ENCODE measurements at regions not wholly inside any gene's neighbourhood (a gene's known extent, or its start where the extent isn't known, plus 50 kb on each side); places are given as distances from the start of the nearest gene placed in this dataset.

DNA sequence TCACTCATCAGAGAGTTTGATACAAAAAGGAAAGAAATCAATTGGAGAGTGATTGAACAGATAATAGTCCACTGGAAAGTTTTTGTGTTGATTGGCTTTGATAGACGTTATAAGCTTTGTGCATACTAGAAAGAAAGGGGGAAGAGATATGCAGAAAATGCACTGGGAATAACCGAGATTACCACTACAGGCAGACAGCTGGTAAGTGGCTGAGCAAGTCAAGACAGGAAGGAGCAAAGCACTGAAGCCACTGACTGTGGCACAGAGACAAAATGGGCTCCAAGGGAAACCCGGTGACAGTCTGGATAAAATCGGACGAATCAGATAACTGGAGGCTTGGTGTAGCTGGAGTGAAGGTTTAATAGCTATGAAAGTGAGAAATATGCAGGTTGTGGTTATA lies 209.0 kb downstream of the SIM1 start:
- H3K27me3 Mint-ChIP-seq, result no peaks in the 10 kb centered on the region
- no peaks in the 10 kb centered on the region for H4K20me1 ChIP-seq (ENCODE audit: control insufficient read depth, insufficient read depth, low read length, poor library complexity, severe bottlenecking)
- no peak overlapping the region for H3K4me3 Mint-ChIP-seq
- no peak overlapping the region for H3K27ac ChIP-seq (ENCODE audit: low read length in 2 of 2)
- H3K36me3 ChIP-seq (replicated peaks in 1 of 2; ENCODE audit: control extremely low read depth in 1 of 2, control insufficient read depth in 1 of 2, extremely low read depth in 1 of 2, insufficient read depth in 2 of 2, low read length in 1 of 2), result no peaks in the 10 kb centered on the region
- H3K4me2 ChIP-seq (replicated peaks; ENCODE audit: low read depth, low read length, poor library complexity, severe bottlenecking), result no peak overlapping the region
- POLR2A ChIA-PET, result no interaction called here
- CTCF ChIA-PET, result no interaction called here
- H3K4me3 ChIP-seq (ENCODE audit: control extremely low read depth in 1 of 5, extremely low read depth in 1 of 5, insufficient read depth in 1 of 5, low read depth in 2 of 5, low read length in 4 of 5), result no peak overlapping the region
- no peak overlapping the region for H3K27ac Mint-ChIP-seq
- DNase-seq (no peak), ATAC-seq (ENCODE audit: low read depth) (no peak)
- 92% methylated on average over 5 of the region's 5 CpGs for WGBS (ENCODE audit: insufficient coverage)
- TF ChIP-seq, protein P1, sequence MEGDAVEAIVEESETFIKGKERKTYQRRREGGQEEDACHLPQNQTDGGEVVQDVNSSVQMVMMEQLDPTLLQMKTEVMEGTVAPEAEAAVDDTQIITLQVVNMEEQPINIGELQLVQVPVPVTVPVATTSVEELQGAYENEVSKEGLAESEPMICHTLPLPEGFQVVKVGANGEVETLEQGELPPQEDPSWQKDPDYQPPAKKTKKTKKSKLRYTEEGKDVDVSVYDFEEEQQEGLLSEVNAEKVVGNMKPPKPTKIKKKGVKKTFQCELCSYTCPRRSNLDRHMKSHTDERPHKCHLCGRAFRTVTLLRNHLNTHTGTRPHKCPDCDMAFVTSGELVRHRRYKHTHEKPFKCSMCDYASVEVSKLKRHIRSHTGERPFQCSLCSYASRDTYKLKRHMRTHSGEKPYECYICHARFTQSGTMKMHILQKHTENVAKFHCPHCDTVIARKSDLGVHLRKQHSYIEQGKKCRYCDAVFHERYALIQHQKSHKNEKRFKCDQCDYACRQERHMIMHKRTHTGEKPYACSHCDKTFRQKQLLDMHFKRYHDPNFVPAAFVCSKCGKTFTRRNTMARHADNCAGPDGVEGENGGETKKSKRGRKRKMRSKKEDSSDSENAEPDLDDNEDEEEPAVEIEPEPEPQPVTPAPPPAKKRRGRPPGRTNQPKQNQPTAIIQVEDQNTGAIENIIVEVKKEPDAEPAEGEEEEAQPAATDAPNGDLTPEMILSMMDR (IDR thresholded peaks at IDR 0.05), result no peak
- TF ChIP-seq EZH2 (IDR thresholded peaks at IDR 0.05; ENCODE audit: borderline replicate concordance, insufficient read depth, low read depth, low read length, poor library complexity, severe bottlenecking), result no peak
- no peaks in the 10 kb centered on the region for H3K79me2 ChIP-seq (ENCODE audit: control insufficient read depth, insufficient read depth, low read length)
- H3K27me3 ChIP-seq (replicated peaks in 1 of 4; ENCODE audit: control extremely low read depth in 1 of 4, control insufficient read depth in 3 of 4, insufficient read depth in 4 of 4, low read length in 3 of 4), result no peaks in the 10 kb centered on the region
- intact Hi-C loops (cut with micrococcal nuclease), result no loop called here
- no peaks in the 10 kb centered on the region for H3K9me3 ChIP-seq (ENCODE audit: control extremely low read depth in 1 of 3, control insufficient read depth in 2 of 3, insufficient read depth in 1 of 3, low read length in 2 of 3)
- no peaks in the 10 kb centered on the region for H3K9me3 Mint-ChIP-seq (ENCODE audit: insufficient read depth)
- peaks cover 2% of the 10 kb centered on the region for H3K4me1 Mint-ChIP-seq
- no peak overlapping the region for H3K9ac ChIP-seq (ENCODE audit: low read length)
- no peaks in the 10 kb centered on the region for H3K4me1 ChIP-seq (ENCODE audit: control insufficient read depth in 2 of 2, insufficient read depth in 2 of 2, low read length in 2 of 2)
- H2AFZ ChIP-seq (ENCODE audit: insufficient read depth, low read depth, low read length, poor library complexity, severe bottlenecking), result no peak overlapping the region

DNA sequence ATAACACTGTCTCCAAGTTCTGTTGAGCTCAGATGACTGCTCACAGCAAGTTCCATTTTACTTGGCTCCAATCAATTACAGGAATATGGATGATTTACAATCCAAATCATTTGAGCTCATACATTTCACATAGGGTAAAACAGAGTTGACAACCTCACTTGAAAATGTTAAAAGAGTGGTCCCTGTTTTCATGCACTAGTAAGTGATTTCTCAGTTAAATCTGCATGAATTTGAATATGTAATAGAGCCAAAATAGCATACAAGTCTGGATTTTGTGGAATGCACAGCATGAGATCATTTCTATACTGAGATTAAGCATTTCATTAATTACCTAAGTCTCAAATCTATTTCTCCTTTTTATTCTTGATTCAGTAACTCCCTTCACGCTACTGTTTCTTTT lies 217.6 kb downstream of the SIM1 start:
- POLR2A ChIA-PET, result no interaction called here
- no peak overlapping the region for H3K4me2 ChIP-seq (replicated peaks; ENCODE audit: low read depth, low read length, poor library complexity, severe bottlenecking)
- no peaks in the 10 kb centered on the region for H3K27me3 ChIP-seq (replicated peaks in 1 of 4; ENCODE audit: control extremely low read depth in 1 of 4, control insufficient read depth in 3 of 4, insufficient read depth in 4 of 4, low read length in 3 of 4)
- H3K27me3 Mint-ChIP-seq, result peaks cover 4% of the 10 kb centered on the region
- H3K9me3 ChIP-seq (ENCODE audit: control extremely low read depth in 1 of 3, control insufficient read depth in 2 of 3, insufficient read depth in 1 of 3, low read length in 2 of 3), result no peaks in the 10 kb centered on the region
- H4K20me1 ChIP-seq (ENCODE audit: control insufficient read depth, insufficient read depth, low read length, poor library complexity, severe bottlenecking), result no peaks in the 10 kb centered on the region
- no peak overlapping the region for H3K27ac Mint-ChIP-seq
- CTCF ChIA-PET, result no interaction called here
- no CpG with 5 or more reads among the region's 1 CpG for WGBS (ENCODE audit: insufficient coverage)
- H2AFZ ChIP-seq (ENCODE audit: insufficient read depth, low read depth, low read length, poor library complexity, severe bottlenecking), result no peak overlapping the region
- H3K4me1 ChIP-seq (ENCODE audit: control insufficient read depth in 2 of 2, insufficient read depth in 2 of 2, low read length in 2 of 2), result no peaks in the 10 kb centered on the region
- ATAC-seq (ENCODE audit: low read depth) (no peak), DNase-seq (no peak)
- H3K9ac ChIP-seq (ENCODE audit: low read length), result no peak overlapping the region
- H3K9me3 Mint-ChIP-seq (ENCODE audit: insufficient read depth), result no peaks in the 10 kb centered on the region
- no peak overlapping the region for H3K4me3 ChIP-seq (ENCODE audit: control extremely low read depth in 1 of 5, extremely low read depth in 1 of 5, insufficient read depth in 1 of 5, low read depth in 2 of 5, low read length in 4 of 5)
- H3K79me2 ChIP-seq (ENCODE audit: control insufficient read depth, insufficient read depth, low read length), result no peaks in the 10 kb centered on the region
- H3K36me3 ChIP-seq (replicated peaks in 1 of 2; ENCODE audit: control extremely low read depth in 1 of 2, control insufficient read depth in 1 of 2, extremely low read depth in 1 of 2, insufficient read depth in 2 of 2, low read length in 1 of 2), result no peaks in the 10 kb centered on the region
- TF ChIP-seq, protein P1 (IDR thresholded peaks at IDR 0.05), result no peak
- no peak for TF ChIP-seq EZH2 (IDR thresholded peaks at IDR 0.05; ENCODE audit: borderline replicate concordance, insufficient read depth, low read depth, low read length, poor library complexity, severe bottlenecking)
- intact Hi-C loops (cut with micrococcal nuclease), result no loop called here
- H3K4me3 Mint-ChIP-seq, result no peak overlapping the region
- H3K4me1 Mint-ChIP-seq, result no peaks in the 10 kb centered on the region
- no peak overlapping the region for H3K27ac ChIP-seq (ENCODE audit: low read length in 2 of 2)
